ENCODE measurements at regions not wholly inside any gene's neighbourhood (a gene's known extent, or its start where the extent isn't known, plus 50 kb on each side); places are given as distances from the start of the nearest gene placed in this dataset.

DNA sequence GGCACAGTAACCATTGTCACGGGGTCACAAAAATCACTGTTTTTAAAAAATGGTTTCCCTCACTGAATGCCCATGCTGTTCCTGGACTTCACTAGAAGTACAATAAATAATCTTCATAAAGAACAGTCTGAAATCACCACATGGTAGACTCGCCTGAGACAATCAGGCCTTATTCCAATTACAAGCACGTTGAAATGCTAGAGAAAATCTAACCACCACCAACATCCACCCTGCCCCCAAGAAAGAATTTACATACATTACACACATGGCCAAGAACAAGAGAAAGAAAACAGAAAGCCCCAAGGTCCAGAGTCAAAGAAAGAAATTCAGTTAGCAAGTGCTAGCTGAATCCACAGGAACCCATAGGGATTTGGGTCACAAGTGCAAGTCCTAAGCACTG lies 107.0 kb upstream of the ERG start:
- BruUV-seq (replicated peaks) = no TSS peak
- CTCF ChIA-PET = no interaction called here
- no peak overlapping the region for H3K4me3 Mint-ChIP-seq (ENCODE audit: low read depth, unreplicated experiment)
- no peaks in the 10 kb centered on the region for H3K4me1 Mint-ChIP-seq (ENCODE audit: low read depth, unreplicated experiment)
- H3K36me3 Mint-ChIP-seq (ENCODE audit: insufficient read depth, unreplicated experiment) = no peaks in the 10 kb centered on the region
- intact Hi-C loops (cut with micrococcal nuclease; ENCODE audit: unreplicated experiment) = no loop called here
- H3K27ac Mint-ChIP-seq (ENCODE audit: unreplicated experiment) = no peak overlapping the region
- H3K27me3 Mint-ChIP-seq (ENCODE audit: unreplicated experiment) = peaks cover 30% of the 10 kb centered on the region
- TF ChIP-seq, protein P1, sequence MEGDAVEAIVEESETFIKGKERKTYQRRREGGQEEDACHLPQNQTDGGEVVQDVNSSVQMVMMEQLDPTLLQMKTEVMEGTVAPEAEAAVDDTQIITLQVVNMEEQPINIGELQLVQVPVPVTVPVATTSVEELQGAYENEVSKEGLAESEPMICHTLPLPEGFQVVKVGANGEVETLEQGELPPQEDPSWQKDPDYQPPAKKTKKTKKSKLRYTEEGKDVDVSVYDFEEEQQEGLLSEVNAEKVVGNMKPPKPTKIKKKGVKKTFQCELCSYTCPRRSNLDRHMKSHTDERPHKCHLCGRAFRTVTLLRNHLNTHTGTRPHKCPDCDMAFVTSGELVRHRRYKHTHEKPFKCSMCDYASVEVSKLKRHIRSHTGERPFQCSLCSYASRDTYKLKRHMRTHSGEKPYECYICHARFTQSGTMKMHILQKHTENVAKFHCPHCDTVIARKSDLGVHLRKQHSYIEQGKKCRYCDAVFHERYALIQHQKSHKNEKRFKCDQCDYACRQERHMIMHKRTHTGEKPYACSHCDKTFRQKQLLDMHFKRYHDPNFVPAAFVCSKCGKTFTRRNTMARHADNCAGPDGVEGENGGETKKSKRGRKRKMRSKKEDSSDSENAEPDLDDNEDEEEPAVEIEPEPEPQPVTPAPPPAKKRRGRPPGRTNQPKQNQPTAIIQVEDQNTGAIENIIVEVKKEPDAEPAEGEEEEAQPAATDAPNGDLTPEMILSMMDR (IDR thresholded peaks at IDR 0.05; ENCODE audit: unreplicated experiment) = no peak
- no peaks in the 10 kb centered on the region for H3K9me3 Mint-ChIP-seq (ENCODE audit: low read depth, unreplicated experiment)
- no peak for DNase-seq

DNA sequence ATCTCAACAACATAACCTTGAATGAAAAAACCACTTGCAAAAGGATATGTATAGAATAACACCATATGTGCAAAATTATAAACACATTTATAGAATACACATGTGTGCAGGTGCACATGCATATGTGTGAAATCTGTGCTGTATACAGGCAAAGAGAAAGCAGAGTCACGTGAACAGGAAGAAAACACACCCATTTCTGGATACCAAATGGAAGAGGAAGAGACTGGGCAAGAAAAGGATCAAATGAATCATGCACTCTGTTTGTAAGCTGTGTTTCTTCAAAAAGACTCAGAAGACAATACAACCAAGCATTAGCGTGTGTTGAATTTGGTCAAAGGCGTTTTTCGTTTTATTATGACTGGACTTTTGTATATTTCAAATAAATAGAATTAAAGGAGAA lies 111.3 kb upstream of the ERG start:
- Mint-ChIP-seq H3K27ac (ENCODE audit: unreplicated experiment) (no peak overlapping the region), H3K9me3 (ENCODE audit: low read depth, unreplicated experiment) (no peaks in the 10 kb centered on the region), H3K4me1 (ENCODE audit: low read depth, unreplicated experiment) (no peaks in the 10 kb centered on the region), H3K36me3 (ENCODE audit: insufficient read depth, unreplicated experiment) (no peaks in the 10 kb centered on the region), H3K4me3 (ENCODE audit: low read depth, unreplicated experiment) (no peak overlapping the region), H3K27me3 (ENCODE audit: unreplicated experiment) (peaks cover 36% of the 10 kb centered on the region)
- TF ChIP-seq, protein P1 (IDR thresholded peaks at IDR 0.05; ENCODE audit: unreplicated experiment) = no peak
- no peak for DNase-seq
- BruUV-seq (replicated peaks) = no TSS peak
- CTCF ChIA-PET = no interaction called here
- intact Hi-C loops (cut with micrococcal nuclease; ENCODE audit: unreplicated experiment) = no loop called here

DNA sequence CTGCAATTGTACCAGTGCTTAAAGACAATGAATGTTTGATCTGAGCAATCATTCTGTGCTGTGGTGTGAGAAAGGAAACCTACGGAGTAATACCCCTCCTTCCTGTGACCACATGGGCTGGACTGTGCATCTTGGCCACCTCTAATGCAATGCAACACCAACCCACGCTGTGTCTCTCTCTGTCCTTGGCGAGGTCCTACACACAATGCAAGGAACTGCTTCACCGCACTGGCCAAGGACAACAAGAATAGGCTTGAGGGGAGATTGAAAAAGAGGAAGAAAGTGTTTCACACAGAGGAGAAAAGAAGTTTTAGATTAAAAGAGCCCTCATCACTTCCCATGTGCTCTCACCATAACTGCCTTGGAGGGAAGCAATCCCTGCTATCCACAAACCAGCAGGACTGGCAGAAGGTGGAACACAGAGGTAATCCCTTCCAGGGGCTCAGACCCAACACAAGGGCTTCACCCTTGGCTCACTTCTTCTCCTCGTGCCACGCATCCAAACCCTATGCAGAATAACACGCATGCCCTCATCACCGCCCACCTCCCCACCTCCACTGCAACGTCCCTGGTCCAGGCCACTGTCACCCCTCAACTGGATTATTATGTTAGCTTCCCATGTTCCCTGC lies 112.5 kb upstream of the ERG start:
- H3K4me1 Mint-ChIP-seq (ENCODE audit: low read depth, unreplicated experiment) = no peaks in the 10 kb centered on the region
- no peaks in the 10 kb centered on the region for H3K36me3 Mint-ChIP-seq (ENCODE audit: insufficient read depth, unreplicated experiment)
- no peaks in the 10 kb centered on the region for H3K9me3 Mint-ChIP-seq (ENCODE audit: low read depth, unreplicated experiment)
- TF ChIP-seq, protein P1 (IDR thresholded peaks at IDR 0.05; ENCODE audit: unreplicated experiment) = no peak
- no TSS peak for BruUV-seq (replicated peaks)
- no peak overlapping the region for H3K4me3 Mint-ChIP-seq (ENCODE audit: low read depth, unreplicated experiment)
- H3K27ac Mint-ChIP-seq (ENCODE audit: unreplicated experiment) = no peak overlapping the region
- intact Hi-C loops (cut with micrococcal nuclease; ENCODE audit: unreplicated experiment) = no loop called here
- CTCF ChIA-PET = no interaction called here
- no peak for DNase-seq
- H3K27me3 Mint-ChIP-seq (ENCODE audit: unreplicated experiment) = peaks cover 40% of the 10 kb centered on the region

DNA sequence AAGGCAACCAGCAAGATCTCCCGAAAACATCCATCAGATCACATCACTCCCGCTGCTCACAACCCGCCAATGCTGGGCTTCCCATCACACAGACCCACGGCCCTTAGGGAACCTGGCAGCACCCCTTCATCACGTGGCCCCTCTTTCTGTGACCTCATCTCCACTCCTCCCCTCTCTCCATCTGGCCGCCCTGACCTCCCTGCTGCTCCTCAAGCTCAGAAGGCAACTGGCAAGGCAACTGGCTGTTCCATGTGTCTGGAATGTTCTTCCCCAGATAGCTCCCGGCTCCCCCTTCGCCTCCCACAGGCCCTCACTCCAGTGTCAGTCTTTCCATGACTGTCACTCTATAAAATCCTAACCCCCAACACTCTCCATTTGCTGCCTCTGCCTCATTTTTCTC lies 113.0 kb upstream of the ERG start:
- TF ChIP-seq, protein P1 (IDR thresholded peaks at IDR 0.05; ENCODE audit: unreplicated experiment) = no peak
- H3K4me1 Mint-ChIP-seq (ENCODE audit: low read depth, unreplicated experiment) = no peaks in the 10 kb centered on the region
- peaks cover 45% of the 10 kb centered on the region for H3K27me3 Mint-ChIP-seq (ENCODE audit: unreplicated experiment)
- intact Hi-C loops (cut with micrococcal nuclease; ENCODE audit: unreplicated experiment) = no loop called here
- no peak for DNase-seq
- no peaks in the 10 kb centered on the region for H3K36me3 Mint-ChIP-seq (ENCODE audit: insufficient read depth, unreplicated experiment)
- CTCF ChIA-PET = no interaction called here
- no peak overlapping the region for H3K27ac Mint-ChIP-seq (ENCODE audit: unreplicated experiment)
- H3K4me3 Mint-ChIP-seq (ENCODE audit: low read depth, unreplicated experiment) = no peak overlapping the region
- BruUV-seq (replicated peaks) = no TSS peak
- no peaks in the 10 kb centered on the region for H3K9me3 Mint-ChIP-seq (ENCODE audit: low read depth, unreplicated experiment)

Data from Calu3 (cell line).